ENCODE measurements at regions not wholly inside any gene's neighbourhood (a gene's known extent, or its start where the extent isn't known, plus 50 kb on each side); places are given as distances from the start of the nearest gene placed in this dataset.

- Histone ChIP-seq H3K4me1 (no peaks in the 10 kb centered on the region), H3K27ac (no peak overlapping the region), H3K9me3 (no peaks in the 10 kb centered on the region), H3K36me3 (no peaks in the 10 kb centered on the region), H3K4me3 (no peak overlapping the region), H3K27me3 (peaks cover 0 to 17% (median 0%) of the 10 kb centered on the region in 4 donors)
- intact Hi-C loops (cut with DNase I), result no loop called here
- 89 to 93% methylated on average over 10 to 11 of the region's 14 CpGs for WGBS, 2 donors
- TF ChIP-seq POLR2A (IDR thresholded peaks at IDR 0.05) (no peak), CTCF (IDR thresholded peaks at IDR 0.05) (no peak)
- DNase-seq, result no peak
These were observed 1122.3 kb downstream of the TBC1D22A start for GRCh38 chr22:47884775-47885174.

GRCh38 chr22:47884200-47884599 is 1121.8 kb downstream of the TBC1D22A start:
- DNase-seq, result no peak
- intact Hi-C loops (cut with DNase I), result no loop called here
- Histone ChIP-seq H3K27ac (no peak overlapping the region), H3K4me1 (no peaks in the 10 kb centered on the region), H3K9me3 (no peaks in the 10 kb centered on the region), H3K36me3 (no peaks in the 10 kb centered on the region), H3K27me3 (peaks cover 0 to 17% (median 0%) of the 10 kb centered on the region in 4 donors), H3K4me3 (no peak overlapping the region)
- TF ChIP-seq POLR2A (IDR thresholded peaks at IDR 0.05) (no peak), CTCF (IDR thresholded peaks at IDR 0.05) (no peak)
- 88 to 91% methylated on average over 13 to 14 of the region's 15 CpGs for WGBS, 2 donors

GRCh38 chr22:47883757-47884156 is 1121.3 kb downstream of the TBC1D22A start:
- TF ChIP-seq CTCF (IDR thresholded peaks at IDR 0.05) (no peak), POLR2A (IDR thresholded peaks at IDR 0.05) (no peak)
- no peak for DNase-seq
- Histone ChIP-seq H3K4me1 (no peaks in the 10 kb centered on the region), H3K27me3 (peaks cover 0 to 17% (median 0%) of the 10 kb centered on the region in 4 donors), H3K9me3 (no peaks in the 10 kb centered on the region), H3K36me3 (no peaks in the 10 kb centered on the region), H3K4me3 (no peak overlapping the region), H3K27ac (no peak overlapping the region)
- intact Hi-C loops (cut with DNase I), result no loop called here
- 72 to 87% methylated on average over 10 to 12 of the region's 12 CpGs for WGBS, 2 donors

GRCh38 chr22:47879346-47879745 is 1116.9 kb downstream of the TBC1D22A start:
- no peaks in the 10 kb centered on the region for H3K9me3 ChIP-seq
- H3K4me1 ChIP-seq, result no peaks in the 10 kb centered on the region
- DNase-seq, result no peak
- H3K36me3 ChIP-seq, result no peaks in the 10 kb centered on the region
- intact Hi-C loops (cut with DNase I), result loop anchor here (10.0 kb wide), 1 partner anchor 385 kb away; no protein-coding TSS in a partner anchor
- no peak overlapping the region for H3K27ac ChIP-seq
- peaks cover 0 to 20% (median 0%) of the 10 kb centered on the region in 4 donors for H3K27me3 ChIP-seq
- TF ChIP-seq CTCF (IDR thresholded peaks at IDR 0.05) (no peak), POLR2A (IDR thresholded peaks at IDR 0.05) (no peak)
- no peak overlapping the region for H3K4me3 ChIP-seq
- WGBS, 2 donors, result 70 to 79% methylated on average over 2 of the region's 2 CpGs

GRCh38 chr22:47878460-47878859 is 1116.0 kb downstream of the TBC1D22A start:
- Histone ChIP-seq H3K9me3 (no peaks in the 10 kb centered on the region), H3K4me1 (no peaks in the 10 kb centered on the region), H3K27ac (no peak overlapping the region), H3K36me3 (no peaks in the 10 kb centered on the region), H3K27me3 (peaks cover 0 to 29% (median 0%) of the 10 kb centered on the region in 4 donors), H3K4me3 (no peak overlapping the region)
- intact Hi-C loops (cut with DNase I), result loop anchor here (10.0 kb wide), 1 partner anchor 386 kb away; no protein-coding TSS in a partner anchor
- no peak for TF ChIP-seq POLR2A (IDR thresholded peaks at IDR 0.05)
- DNase-seq, result no peak
- 27 to 32% methylated on average over 4 of the region's 5 CpGs for WGBS, 2 donors

Data from esophagus squamous epithelium (tissue), 5 donors.